Fibroblast of skin of right biceps (primary cell): ENCODE measurements at regions not wholly inside any gene's neighbourhood (a gene's known extent, or its start where the extent isn't known, plus 50 kb on each side); places are given as distances from the start of the nearest gene placed in this dataset.

Experiments
- DNase-seq: peaks from one replicate; pipeline ENCODE4 v3.0.0-alpha.2; 2013

DNA sequence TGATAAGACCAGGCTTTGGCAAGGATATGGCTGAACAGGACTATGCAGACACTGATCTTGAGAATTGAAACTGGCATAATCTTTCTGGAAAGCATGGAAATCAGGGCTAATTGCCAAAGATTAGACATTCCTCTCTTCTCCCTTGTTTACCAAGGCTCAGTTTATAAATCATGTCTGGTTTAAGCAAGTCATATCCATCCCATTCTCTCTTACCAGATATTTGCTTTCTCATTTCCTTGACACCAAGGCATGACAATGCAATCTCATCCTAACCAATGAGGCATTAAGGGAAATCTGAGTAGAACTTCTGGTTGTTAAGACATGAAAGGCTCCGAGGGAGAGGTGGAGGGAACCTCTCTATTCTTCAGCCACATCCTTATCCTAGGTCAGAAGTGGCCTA is 110.3 kb upstream of the CEP85L start:
- DNase-seq, result peak; percentile 30

GRCh38 chr6:118758946-118759345 is 107.6 kb upstream of the CEP85L start:
- no peak for DNase-seq

GRCh38 chr6:118755941-118756646 is 104.7 kb upstream of the CEP85L start:
- DNase-seq, result no peak

DNA sequence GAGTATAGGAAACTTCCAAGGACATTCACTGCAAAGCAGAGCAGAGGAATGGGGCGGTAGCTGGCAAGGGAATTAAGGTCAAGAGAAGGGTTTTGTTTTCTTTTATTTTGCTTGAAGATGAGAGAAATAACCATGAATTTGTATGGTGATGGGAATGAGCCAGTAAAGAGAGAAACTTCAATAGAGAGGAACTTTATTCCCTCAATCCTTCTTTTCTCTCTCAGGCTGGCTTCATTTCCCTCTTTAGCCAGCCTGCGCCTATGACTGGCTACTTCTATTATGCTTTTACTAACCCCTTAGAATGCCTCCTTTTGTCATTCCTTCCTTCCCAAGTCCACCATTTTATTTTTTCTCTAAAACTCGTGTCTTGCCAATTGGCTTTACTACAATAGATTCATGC is 101.4 kb upstream of the CEP85L start:
- no peak for DNase-seq

GRCh38 chr6:118751072-118751471 is 99.7 kb upstream of the CEP85L start:
- DNase-seq, result no peak

DNA sequence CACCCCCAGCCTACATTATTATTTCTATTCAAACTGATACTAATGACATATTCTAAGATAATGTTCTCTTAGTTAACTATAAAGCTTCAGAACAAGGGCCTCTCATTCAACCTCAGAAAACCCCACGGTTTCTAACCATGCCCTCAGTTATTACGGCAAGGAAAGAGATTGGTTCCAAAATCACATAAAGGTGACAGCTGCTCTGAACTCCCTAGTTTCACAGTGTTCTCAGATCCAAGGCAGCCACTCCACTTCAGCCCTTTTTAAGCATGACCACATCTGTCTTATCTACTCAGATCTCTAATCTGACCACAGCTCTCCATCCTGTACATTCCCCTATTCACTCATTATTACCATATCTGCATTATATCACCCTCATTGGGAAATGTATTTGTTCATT is 98.8 kb upstream of the CEP85L start:
- DNase-seq, result no peak

DNA sequence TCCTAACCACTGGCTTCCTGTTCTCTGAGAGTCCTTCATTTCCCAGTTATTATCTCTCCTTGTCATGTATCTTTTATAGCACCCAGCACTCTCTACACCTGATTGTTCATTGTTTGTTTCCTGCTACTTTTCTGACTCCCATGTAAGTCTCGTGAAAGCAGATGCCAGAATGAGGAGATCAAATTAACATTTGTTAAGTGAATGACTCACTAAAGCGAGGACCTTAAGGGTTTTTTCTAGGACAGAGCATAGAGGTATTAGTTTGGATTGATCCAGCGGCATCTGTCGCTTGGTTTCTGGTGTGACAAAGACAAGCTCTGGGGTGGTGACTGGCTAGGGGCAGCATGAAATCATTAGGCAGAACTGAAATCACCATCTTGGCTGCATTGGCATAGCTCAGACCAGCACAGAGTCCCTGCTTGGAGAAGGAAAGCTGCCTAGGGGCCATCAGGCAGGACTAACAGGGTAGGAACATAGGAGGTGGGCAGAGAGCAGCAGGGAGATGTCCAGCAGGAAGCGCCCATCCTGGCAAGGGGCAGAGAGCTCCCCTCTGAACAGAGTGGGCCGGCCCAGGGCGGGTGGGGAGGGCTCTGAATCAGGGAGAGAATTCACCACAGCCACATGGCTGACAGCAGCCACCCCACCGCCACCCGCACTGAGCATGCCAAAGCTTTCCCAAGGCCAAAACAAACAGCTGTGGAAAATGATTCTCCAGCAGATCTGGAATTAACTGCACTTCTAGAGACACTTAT is 97.1 kb upstream of the CEP85L start:
- peak; percentile 75 for DNase-seq

- DNase-seq, result no peak
Observed at GRCh38 chr6:118746825-118747174, 95.4 kb upstream of the CEP85L start.

GRCh38 chr6:118746145-118746824 is 94.9 kb upstream of the CEP85L start:
- DNase-seq, result no peak

DNA sequence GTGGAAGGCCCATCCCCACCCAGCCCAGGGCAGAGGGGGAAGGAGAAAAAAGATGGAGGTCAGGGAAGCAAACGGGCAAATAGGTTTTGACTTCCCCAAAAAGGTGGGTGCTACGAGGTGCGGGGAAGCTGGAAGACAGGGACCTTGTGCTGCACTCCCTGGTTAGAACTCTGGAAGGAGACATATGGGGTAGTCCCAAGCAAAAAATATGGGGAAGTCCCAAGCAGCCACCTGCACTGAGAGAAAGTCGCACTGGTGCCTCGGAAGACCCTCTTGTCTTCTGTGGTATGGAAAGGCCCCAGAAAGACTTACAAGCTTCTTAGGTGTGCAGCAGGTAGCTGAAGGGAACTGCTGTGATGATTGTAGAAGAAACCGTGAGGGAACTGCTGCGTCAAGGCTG is 93.8 kb upstream of the CEP85L start:
- no peak for DNase-seq

DNA sequence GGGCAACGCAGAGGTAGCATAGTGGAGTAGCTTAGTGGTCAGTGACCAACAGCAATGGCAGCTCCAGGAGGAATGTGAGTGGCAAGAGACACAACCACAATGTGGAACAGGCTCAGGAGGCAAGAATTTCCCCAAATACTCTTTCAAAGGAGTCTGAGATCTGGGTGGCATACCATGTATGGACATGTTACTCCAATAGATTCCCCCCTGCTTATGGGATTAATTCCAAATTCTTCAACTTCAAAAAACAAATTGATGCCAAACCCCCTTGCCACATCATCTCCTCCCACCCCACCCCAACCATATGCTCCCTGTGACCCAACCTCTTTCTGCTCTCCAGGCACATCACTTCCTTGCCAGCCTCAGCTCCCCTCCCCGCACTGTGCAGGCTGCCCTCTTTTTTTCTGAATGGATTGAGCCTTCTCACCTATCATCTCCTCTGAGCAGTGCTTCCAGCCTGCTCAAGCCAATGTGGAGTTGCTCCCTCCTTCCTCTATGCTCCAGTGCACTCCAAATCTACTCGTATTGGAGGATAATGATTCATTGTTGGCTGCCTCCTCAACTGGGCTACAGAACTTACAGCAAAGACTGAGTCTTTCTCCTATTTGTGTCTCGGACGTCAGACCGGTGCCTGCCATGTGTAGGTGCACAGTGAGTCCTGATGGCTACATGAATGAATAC is 93.0 kb upstream of the CEP85L start:
- DNase-seq, result peak; percentile 93

- DNase-seq, result peak; percentile 56
Observed at GRCh38 chr6:118743746-118744145, 92.4 kb upstream of the CEP85L start.

DNA sequence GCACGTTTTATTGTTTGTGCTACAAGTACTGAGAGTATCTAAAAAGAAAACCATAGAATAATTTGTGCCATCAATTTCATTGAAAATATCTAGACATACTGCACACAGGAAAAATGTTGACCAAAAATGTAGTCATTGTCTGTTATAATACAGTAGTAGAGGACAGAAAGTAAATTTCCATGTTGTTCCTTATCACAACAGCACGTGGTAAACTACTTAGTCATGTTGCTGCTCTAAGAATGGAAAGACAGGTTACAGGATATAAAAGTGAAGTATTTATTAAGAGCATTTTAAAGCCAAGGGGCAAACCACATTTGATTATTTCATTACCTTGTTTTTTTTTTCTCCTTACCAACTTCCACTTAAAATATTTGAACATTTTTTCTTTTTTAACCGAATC is 89.0 kb upstream of the CEP85L start:
- DNase-seq, result no peak

DNA sequence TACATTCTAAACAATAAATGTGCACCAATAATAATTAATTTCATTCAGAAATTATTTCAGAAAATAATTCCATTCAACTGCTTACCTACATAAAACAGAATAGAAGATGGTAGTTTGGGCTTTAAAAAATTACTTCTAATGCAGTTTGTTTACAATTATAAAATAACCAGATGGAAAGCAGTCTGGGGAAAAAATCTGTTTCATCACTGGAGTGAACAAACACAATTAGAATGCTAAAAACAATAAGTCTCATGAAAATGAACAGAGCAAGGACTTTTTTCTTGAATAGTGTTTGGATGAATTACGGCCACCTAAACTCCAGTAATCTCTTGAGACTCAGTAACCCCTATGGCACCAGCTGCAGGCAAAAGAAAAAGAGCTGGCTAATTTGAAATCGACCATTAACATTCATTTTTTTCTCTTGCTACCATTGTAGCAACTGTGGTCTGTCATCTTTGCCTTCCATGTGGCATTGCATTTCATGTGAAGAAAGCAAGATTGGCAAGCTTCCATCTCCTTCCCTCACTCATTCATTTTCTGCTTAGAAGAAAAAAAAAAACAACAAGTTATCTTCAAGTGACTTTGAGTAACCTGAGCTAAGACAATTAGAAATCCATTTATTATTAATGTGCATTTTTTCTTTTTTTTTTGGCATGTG is 88.4 kb upstream of the CEP85L start:
- peak; percentile 37 for DNase-seq

DNA sequence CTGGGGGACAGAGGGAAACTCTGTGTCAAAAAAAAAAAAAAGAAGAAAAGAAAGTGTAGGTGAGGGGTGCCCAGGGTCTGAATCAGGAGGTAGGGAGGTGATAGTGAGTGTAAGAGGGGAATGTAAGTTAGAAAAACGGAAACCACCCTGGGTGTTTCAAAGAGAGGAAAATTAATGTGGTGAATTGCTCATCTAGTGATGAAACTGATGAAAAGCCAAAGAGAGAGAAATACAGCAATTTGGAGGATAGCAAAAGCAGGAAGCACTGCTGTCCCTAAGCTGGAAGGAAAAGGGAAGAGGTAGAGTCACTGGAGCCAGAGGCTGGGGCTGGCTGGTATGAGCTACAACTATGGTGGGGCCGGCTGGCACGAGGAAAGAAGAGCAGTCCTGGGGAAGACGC is 85.0 kb upstream of the CEP85L start:
- no peak for DNase-seq

- peak; percentile 46 for DNase-seq
Observed at GRCh38 chr6:118735320-118735719, 83.9 kb upstream of the CEP85L start.

GRCh38 chr6:118725944-118726343 is 74.6 kb upstream of the CEP85L start:
- DNase-seq, result no peak

GRCh38 chr6:118724211-118724610 is 72.8 kb upstream of the CEP85L start:
- no peak for DNase-seq

GRCh38 chr6:118722829-118723813 is 71.7 kb upstream of the CEP85L start:
- DNase-seq, result peak; percentile 38

- no peak for DNase-seq
Observed at GRCh38 chr6:118720125-118720473, 68.7 kb upstream of the CEP85L start.

DNA sequence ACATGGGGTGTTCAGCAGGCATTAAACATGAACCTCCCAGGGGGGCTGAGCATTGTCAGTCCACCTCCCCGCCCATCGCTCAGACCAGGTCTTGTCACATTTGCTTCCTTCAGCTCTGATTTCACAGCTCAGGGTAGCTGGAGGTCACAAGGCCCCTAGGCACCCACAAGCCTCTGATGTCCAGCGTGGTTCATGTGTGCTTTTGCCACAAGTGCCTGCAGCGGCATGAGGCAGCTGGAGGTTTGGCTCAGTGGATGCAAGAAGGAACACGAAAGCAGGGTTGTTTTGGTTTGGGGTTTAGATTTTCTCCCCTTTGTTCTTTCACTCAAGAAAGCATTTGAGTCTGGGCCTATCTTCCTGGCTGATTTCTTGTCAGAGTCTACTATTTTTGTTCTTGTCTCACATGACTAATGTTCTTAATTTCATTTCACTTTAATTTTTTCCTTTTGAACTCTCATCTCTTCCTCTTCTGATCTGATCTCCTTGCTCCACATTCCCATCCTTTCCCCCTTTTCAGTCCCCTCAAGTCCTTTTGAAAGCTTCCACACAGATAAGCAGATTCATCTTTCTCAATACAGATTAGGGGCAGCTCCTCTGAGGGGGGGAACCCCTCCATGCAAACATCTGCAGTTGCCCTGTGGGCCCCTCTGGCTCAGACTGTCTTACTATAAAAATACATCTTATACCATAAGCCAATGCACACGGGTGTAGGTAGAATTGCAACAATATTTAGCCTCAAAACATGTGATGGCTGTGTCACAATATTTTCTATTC is 68.1 kb upstream of the CEP85L start:
- no peak for DNase-seq
